B cell (primary cell): ENCODE measurements at regions not wholly inside any gene's neighbourhood (a gene's known extent, or its start where the extent isn't known, plus 50 kb on each side); places are given as distances from the start of the nearest gene placed in this dataset.
"Not testable (repeated sequence)": the region's sequence is repeated elsewhere in the genome, so short reads cannot be mapped to it uniquely, and the experiment has no call there.

ENCODE experiments used
- ATAC-seq: fragments of 200-7000 bp; cut with Tn5 transposase; one replicate; pipeline ENCODE4 v1.10.0; 2021; ENCODE audit warnings: low read depth, mild to moderate bottlenecking, moderate number of reproducible peaks, moderate library complexity
- CTCF ChIA-PET: fragments of 350-600 bp; sonication (Branson Sonifier 250); formaldehyde crosslinking; loops from one replicate; lab custom pipeline; 2021; ENCODE audit warnings: antibody characterized with exemption, inconsistent platforms; lab: Charles Lee
- POLR2A ChIA-PET: fragments of 350-600 bp; sonication (Branson Sonifier 250); formaldehyde crosslinking; loops from one replicate; lab custom pipeline; 2021; ENCODE audit warnings: antibody characterized with exemption; lab: Charles Lee
- DNase-seq: peaks from one replicate; pipeline ENCODE4 v3.0.0; 2013
- H2AFZ ChIP-seq: 2 replicates; pipeline ENCODE4 v1.6.1; 2012; ENCODE audit warnings: mild to moderate bottlenecking, low read depth, low read length; ENCODE audit not compliant: insufficient read depth, poor library complexity, severe bottlenecking
- H3K27ac ChIP-seq, 2 donors: 1 replicate in 1 of 2; 2 replicates in 1 of 2; pipeline ENCODE4 v1.5.1; 2012 to 2013; ENCODE audit warnings: low read length in 2 of 2, mild to moderate bottlenecking in 2 of 2, moderate library complexity in 1 of 2
- H3K27me3 ChIP-seq, 4 experiments: fragments of 200-600 bp in 1 of 4; sonication (generic) in 1 of 4; replicated peaks in 1 of 4; 1 replicate in 2 of 4; 2 replicates in 2 of 4; pipeline versions ENCODE4 v1.6.1 to v1.7.0; 2013 to 2016; ENCODE audit warnings: low read length in 3 of 4, mild to moderate bottlenecking in 2 of 4, mixed read lengths in 1 of 4, moderate library complexity in 1 of 4; ENCODE audit not compliant: insufficient read depth in 4 of 4, control insufficient read depth in 3 of 4; ENCODE audit errors: control extremely low read depth in 1 of 4
- H3K36me3 ChIP-seq, 2 experiments: replicated peaks in 1 of 2; 1 replicate in 1 of 2; 2 replicates in 1 of 2; pipeline versions ENCODE4 v1.6.1 to v1.7.1; 2013; ENCODE audit warnings: low read length in 1 of 2; ENCODE audit not compliant: insufficient read depth in 2 of 2, control insufficient read depth in 1 of 2; ENCODE audit errors: control extremely low read depth in 1 of 2, extremely low read depth in 1 of 2
- H3K4me1 ChIP-seq, 2 donors: fragments of 200-600 bp in 1 of 2; sonication (generic) in 1 of 2; 1 replicate in 1 of 2; 2 replicates in 1 of 2; pipeline versions ENCODE4 v1.5.1 to v1.6.1; 2013 to 2017; ENCODE audit warnings: low read length in 2 of 2; ENCODE audit not compliant: control insufficient read depth in 2 of 2, insufficient read depth in 2 of 2
- H3K4me2 ChIP-seq: replicated peaks from 2 replicates; pipeline ENCODE3; 2012; ENCODE audit warnings: mild to moderate bottlenecking, low read depth, low read length; ENCODE audit not compliant: poor library complexity, severe bottlenecking
- H3K4me3 ChIP-seq, 5 experiments: fragments of 200-600 bp in 1 of 5; sonication (generic) in 1 of 5; 1 replicate in 3 of 5; 2 replicates in 2 of 5; pipeline versions ENCODE4 v1.5.1 to v1.7.0; 2011 to 2016; ENCODE audit warnings: low read length in 4 of 5, mild to moderate bottlenecking in 4 of 5, low read depth in 2 of 5, control low read depth in 1 of 5, moderate library complexity in 1 of 5; ENCODE audit not compliant: insufficient read depth in 1 of 5; ENCODE audit errors: control extremely low read depth in 1 of 5, extremely low read depth in 1 of 5
- H3K79me2 ChIP-seq: fragments of 200-600 bp; sonication (generic); one replicate; pipeline ENCODE4 v1.6.0; 2016; ENCODE audit warnings: low read length; ENCODE audit not compliant: control insufficient read depth, insufficient read depth
- H3K9ac ChIP-seq: fragments of 200-600 bp; sonication (generic); 2 replicates; pipeline ENCODE4 v1.6.1; 2017; ENCODE audit warnings: mild to moderate bottlenecking, low read length, moderate library complexity
- H3K9me3 ChIP-seq, 3 donors: one replicate each; pipeline versions ENCODE4 v1.6.1 to v1.7.1; 2013; ENCODE audit warnings: low read length in 2 of 3; ENCODE audit not compliant: control insufficient read depth in 2 of 3, insufficient read depth in 1 of 3; ENCODE audit errors: control extremely low read depth in 1 of 3
- H4K20me1 ChIP-seq: 2 replicates; pipeline ENCODE4 v1.6.0; 2012; ENCODE audit warnings: mild to moderate bottlenecking, low read length; ENCODE audit not compliant: insufficient read depth, control insufficient read depth, poor library complexity, severe bottlenecking
- H3K27ac Mint-ChIP-seq: one replicate; pipeline ENCODE4 v1.8.0; 2021; ENCODE audit warnings: mixed read lengths
- H3K27me3 Mint-ChIP-seq: one replicate; pipeline ENCODE4 v1.8.0; 2021; ENCODE audit warnings: mixed read lengths
- H3K4me1 Mint-ChIP-seq: one replicate; pipeline ENCODE4 v1.8.0; 2021; ENCODE audit warnings: mixed read lengths
- H3K4me3 Mint-ChIP-seq: one replicate; pipeline ENCODE4 v1.8.0; 2021; ENCODE audit warnings: mixed read lengths
- H3K9me3 Mint-ChIP-seq: one replicate; pipeline ENCODE4 v1.8.0; 2022; ENCODE audit warnings: mixed read lengths; ENCODE audit not compliant: insufficient read depth
- CTCF ChIP-seq: fragments of 200-600 bp; IDR thresholded peaks from one replicate; pipeline ENCODE4 v1.8.0; 2022; ENCODE audit warnings: antibody characterized with exemption, mild to moderate bottlenecking
- EZH2 ChIP-seq: IDR thresholded peaks from 2 replicates; pipeline ENCODE4 v1.6.1; 2012; ENCODE audit warnings: borderline replicate concordance, low read depth, mild to moderate bottlenecking, moderate library complexity, low read length; ENCODE audit not compliant: insufficient read depth, poor library complexity, severe bottlenecking
- WGBS: methylation state at CpG from one replicate; pipeline ENCODE4 v1.1.5; 2013; ENCODE audit warnings: missing lambda C conversion rate; ENCODE audit not compliant: insufficient coverage; 5-methylcytosine and 5-hydroxymethylcytosine counted together
- intact Hi-C: fragments of 100-400 bp; cut with micrococcal nuclease; formaldehyde crosslinking; loops from one replicate; pipeline ENCODE4 v1.10.0; 2022

- no peak overlapping the region for H3K4me3 Mint-ChIP-seq
- Histone ChIP-seq H3K79me2 (no peaks in the 10 kb centered on the region), H3K9me3 (peaks cover 0 to 9% (median 0%) of the 10 kb centered on the region in 3 donors), H3K27ac (no peak overlapping the region), H3K4me1 (no peaks in the 10 kb centered on the region), H4K20me1 (no peaks in the 10 kb centered on the region), H3K36me3 (no peaks in the 10 kb centered on the region), H3K27me3 (no peaks in the 10 kb centered on the region), H3K9ac (no peak overlapping the region), H3K4me3 (no peak overlapping the region), H3K4me2 (no peak overlapping the region), H2AFZ (no peak overlapping the region)
- no peaks in the 10 kb centered on the region for H3K27me3 Mint-ChIP-seq
- intact Hi-C loops, result no loop called here
- TF ChIP-seq EZH2 (no peak), CTCF (peak; percentile 52)
- H3K27ac Mint-ChIP-seq, result no peak overlapping the region
- peaks cover 4% of the 10 kb centered on the region for H3K4me1 Mint-ChIP-seq
- peak; percentile 31 for DNase-seq
- H3K9me3 Mint-ChIP-seq, result no peaks in the 10 kb centered on the region
- no peak for ATAC-seq
- ChIA-PET CTCF (interaction anchor here (0.8 to 1.8 kb wide), 4 partner anchors 416 to 1359 kb away, joined by 3 to 9 read pairs (median 5); partner anchors contain the start of gene ZC3H12B), POLR2A (no interaction called here)
- no CpG with 5 or more reads among the region's 2 CpGs for WGBS
Observed at GRCh38 chrX:65451663-65452062, 82.9 kb downstream of the LAS1L start.

- no peak overlapping the region for H3K27ac ChIP-seq
- no peaks in the 10 kb centered on the region for H3K36me3 ChIP-seq
- H3K27ac Mint-ChIP-seq, result no peak overlapping the region
- H3K9me3 Mint-ChIP-seq, result no peaks in the 10 kb centered on the region
- no peak overlapping the region for H3K4me2 ChIP-seq
- no peaks in the 10 kb centered on the region for H3K4me1 ChIP-seq
- CTCF ChIA-PET, result no interaction called here
- no peak for ATAC-seq
- peaks cover 0 to 4% (median 0%) of the 10 kb centered on the region in 3 donors for H3K9me3 ChIP-seq
- TF ChIP-seq CTCF (no peak), EZH2 (no peak)
- POLR2A ChIA-PET, result no interaction called here
- WGBS, result no CpG with 5 or more reads among the region's 2 CpGs
- no peak overlapping the region for H2AFZ ChIP-seq
- H3K79me2 ChIP-seq, result no peaks in the 10 kb centered on the region
- no peak overlapping the region for H3K4me3 ChIP-seq
- no peaks in the 10 kb centered on the region for H3K27me3 ChIP-seq
- H3K4me3 Mint-ChIP-seq, result no peak overlapping the region
- no peaks in the 10 kb centered on the region for H3K27me3 Mint-ChIP-seq
- DNase-seq, result no peak
- intact Hi-C loops, result no loop called here
- H3K4me1 Mint-ChIP-seq, result no peaks in the 10 kb centered on the region
- H4K20me1 ChIP-seq, result no peaks in the 10 kb centered on the region
- H3K9ac ChIP-seq, result no peak overlapping the region
Observed at GRCh38 chrX:65420154-65420553, 114.4 kb downstream of the LAS1L start.

- H3K4me3 Mint-ChIP-seq, ATAC-seq, H3K79me2 ChIP-seq, H3K4me1 Mint-ChIP-seq, H3K9me3 Mint-ChIP-seq, H3K9me3 ChIP-seq, DNase-seq, POLR2A ChIA-PET, H3K36me3 ChIP-seq, H3K27ac Mint-ChIP-seq, H3K27ac ChIP-seq, H3K4me1 ChIP-seq, H4K20me1 ChIP-seq, H3K9ac ChIP-seq, CTCF ChIA-PET: not testable (repeated sequence)
- WGBS, result 13% methylated on average over 40 of the region's 48 CpGs
- Histone ChIP-seq H3K4me3 (peak overlapping the region in 1 of 5 experiments; percentile 39), H3K4me2 (peak overlapping the region; percentile 57), H3K27me3 (peaks cover 0 to 15% (median 4%) of the 10 kb centered on the region in 4 experiments), H2AFZ (peak overlapping the region; percentile 10)
- intact Hi-C loops, result loop anchor here (5.0 kb wide), 1 partner anchor 1200 kb away; the partner anchor contains the start of gene AMER1
- peaks cover 21% of the 10 kb centered on the region for H3K27me3 Mint-ChIP-seq
Observed at GRCh38 chrX:65407662-65408061, 126.9 kb downstream of the LAS1L start.
